ENCODE measurements at regions not wholly inside any gene's neighbourhood (a gene's known extent, or its start where the extent isn't known, plus 50 kb on each side); places are given as distances from the start of the nearest gene placed in this dataset.
"Not testable (repeated sequence)": the region's sequence is repeated elsewhere in the genome, so short reads cannot be mapped to it uniquely, and the experiment has no call there.

- not testable (repeated sequence) for H3K9ac ChIP-seq (ENCODE audit: low read length); H3K9me3 ChIP-seq (ENCODE audit: control insufficient read depth, low read length); H3K4me3 ChIP-seq (ENCODE audit: low read length); H3K36me3 ChIP-seq (ENCODE audit: control insufficient read depth, insufficient read depth, low read length, severe bottlenecking); H3K4me1 ChIP-seq (ENCODE audit: control insufficient read depth, insufficient read depth, low read length); DNase-seq (ENCODE audit: low read depth); H3K27me3 ChIP-seq (replicated peaks; ENCODE audit: control insufficient read depth, insufficient read depth, low read length)
Observed at GRCh38 chr7:54444046-54444686, 98.0 kb upstream of the VSTM2A start.

- not testable (repeated sequence) for H3K4me1 ChIP-seq (ENCODE audit: control insufficient read depth, insufficient read depth, low read length); H3K9ac ChIP-seq (ENCODE audit: low read length); DNase-seq (ENCODE audit: low read depth); H3K4me3 ChIP-seq (ENCODE audit: low read length); H3K9me3 ChIP-seq (ENCODE audit: control insufficient read depth, low read length); H3K36me3 ChIP-seq (ENCODE audit: control insufficient read depth, insufficient read depth, low read length, severe bottlenecking); H3K27me3 ChIP-seq (replicated peaks; ENCODE audit: control insufficient read depth, insufficient read depth, low read length)
Observed at GRCh38 chr7:54453168-54453567, 89.0 kb upstream of the VSTM2A start.

GRCh38 chr7:54454700-54455099 lies 87.5 kb upstream of the VSTM2A start:
- H3K4me1 ChIP-seq (ENCODE audit: control insufficient read depth, insufficient read depth, low read length); H3K36me3 ChIP-seq (ENCODE audit: control insufficient read depth, insufficient read depth, low read length, severe bottlenecking); H3K27me3 ChIP-seq (replicated peaks; ENCODE audit: control insufficient read depth, insufficient read depth, low read length); H3K9me3 ChIP-seq (ENCODE audit: control insufficient read depth, low read length); H3K4me3 ChIP-seq (ENCODE audit: low read length); DNase-seq (ENCODE audit: low read depth); H3K9ac ChIP-seq (ENCODE audit: low read length): not testable (repeated sequence)

GRCh38 chr7:54465095-54465494 lies 77.1 kb upstream of the VSTM2A start:
- Histone ChIP-seq H3K27me3 (replicated peaks; ENCODE audit: control insufficient read depth, insufficient read depth, low read length) (no peaks in the 10 kb centered on the region), H3K9me3 (ENCODE audit: control insufficient read depth, low read length) (peaks cover 2% of the 10 kb centered on the region), H3K4me1 (ENCODE audit: control insufficient read depth, insufficient read depth, low read length) (no peaks in the 10 kb centered on the region), H3K36me3 (ENCODE audit: control insufficient read depth, insufficient read depth, low read length, severe bottlenecking) (no peaks in the 10 kb centered on the region), H3K9ac (ENCODE audit: low read length) (no peak overlapping the region), H3K4me3 (ENCODE audit: low read length) (no peak overlapping the region)
- no peak for DNase-seq (ENCODE audit: low read depth)

GRCh38 chr7:54469740-54470139 lies 72.4 kb upstream of the VSTM2A start:
- H3K27me3 ChIP-seq (replicated peaks; ENCODE audit: control insufficient read depth, insufficient read depth, low read length): no peaks in the 10 kb centered on the region
- no peak for DNase-seq (ENCODE audit: low read depth)
- H3K9me3 ChIP-seq (ENCODE audit: control insufficient read depth, low read length): no peaks in the 10 kb centered on the region
- H3K4me3 ChIP-seq (ENCODE audit: low read length): no peak overlapping the region
- no peaks in the 10 kb centered on the region for H3K36me3 ChIP-seq (ENCODE audit: control insufficient read depth, insufficient read depth, low read length, severe bottlenecking)
- no peaks in the 10 kb centered on the region for H3K4me1 ChIP-seq (ENCODE audit: control insufficient read depth, insufficient read depth, low read length)
- no peak overlapping the region for H3K9ac ChIP-seq (ENCODE audit: low read length)

GRCh38 chr7:54476609-54477008 lies 65.6 kb upstream of the VSTM2A start:
- H3K9ac ChIP-seq (ENCODE audit: low read length): no peak overlapping the region
- H3K9me3 ChIP-seq (ENCODE audit: control insufficient read depth, low read length): no peaks in the 10 kb centered on the region
- H3K4me3 ChIP-seq (ENCODE audit: low read length): no peak overlapping the region
- H3K36me3 ChIP-seq (ENCODE audit: control insufficient read depth, insufficient read depth, low read length, severe bottlenecking): no peaks in the 10 kb centered on the region
- no peaks in the 10 kb centered on the region for H3K27me3 ChIP-seq (replicated peaks; ENCODE audit: control insufficient read depth, insufficient read depth, low read length)
- no peaks in the 10 kb centered on the region for H3K4me1 ChIP-seq (ENCODE audit: control insufficient read depth, insufficient read depth, low read length)
- no peak for DNase-seq (ENCODE audit: low read depth)

- Histone ChIP-seq H3K27me3 (replicated peaks; ENCODE audit: control insufficient read depth, insufficient read depth, low read length) (no peaks in the 10 kb centered on the region), H3K4me1 (ENCODE audit: control insufficient read depth, insufficient read depth, low read length) (no peaks in the 10 kb centered on the region), H3K9ac (ENCODE audit: low read length) (no peak overlapping the region), H3K9me3 (ENCODE audit: control insufficient read depth, low read length) (no peaks in the 10 kb centered on the region), H3K4me3 (ENCODE audit: low read length) (no peak overlapping the region), H3K36me3 (ENCODE audit: control insufficient read depth, insufficient read depth, low read length, severe bottlenecking) (no peaks in the 10 kb centered on the region)
- DNase-seq (ENCODE audit: low read depth): no peak
Observed at GRCh38 chr7:54477083-54477482, 65.1 kb upstream of the VSTM2A start.

GRCh38 chr7:54483523-54483922 lies 58.7 kb upstream of the VSTM2A start:
- Histone ChIP-seq H3K9ac (ENCODE audit: low read length) (no peak overlapping the region), H3K4me1 (ENCODE audit: control insufficient read depth, insufficient read depth, low read length) (no peaks in the 10 kb centered on the region), H3K27me3 (replicated peaks; ENCODE audit: control insufficient read depth, insufficient read depth, low read length) (no peaks in the 10 kb centered on the region), H3K4me3 (ENCODE audit: low read length) (no peak overlapping the region), H3K36me3 (ENCODE audit: control insufficient read depth, insufficient read depth, low read length, severe bottlenecking) (no peaks in the 10 kb centered on the region), H3K9me3 (ENCODE audit: control insufficient read depth, low read length) (no peaks in the 10 kb centered on the region)
- no peak for DNase-seq (ENCODE audit: low read depth)

GRCh38 chr7:54485044-54485443 lies 57.1 kb upstream of the VSTM2A start:
- no peak for DNase-seq (ENCODE audit: low read depth)
- no peaks in the 10 kb centered on the region for H3K9me3 ChIP-seq (ENCODE audit: control insufficient read depth, low read length)
- H3K4me3 ChIP-seq (ENCODE audit: low read length): no peak overlapping the region
- H3K36me3 ChIP-seq (ENCODE audit: control insufficient read depth, insufficient read depth, low read length, severe bottlenecking): no peaks in the 10 kb centered on the region
- H3K4me1 ChIP-seq (ENCODE audit: control insufficient read depth, insufficient read depth, low read length): no peaks in the 10 kb centered on the region
- no peak overlapping the region for H3K9ac ChIP-seq (ENCODE audit: low read length)
- no peaks in the 10 kb centered on the region for H3K27me3 ChIP-seq (replicated peaks; ENCODE audit: control insufficient read depth, insufficient read depth, low read length)
